Neural progenitor cell (in vitro differentiated cells): ENCODE measurements at regions not wholly inside any gene's neighbourhood (a gene's known extent, or its start where the extent isn't known, plus 50 kb on each side); places are given as distances from the start of the nearest gene placed in this dataset.
A peak's percentile ranks its signal among the peaks of the same experiment; 100 is the strongest.

Experiments used
- DNase-seq: peaks from one replicate; pipeline ENCODE4 v3.0.0-alpha.2; 2016; ENCODE audit warnings: low spot score
- H2AFZ ChIP-seq: fragments of 200-600 bp; sonication (generic); replicated peaks from 2 replicates; pipeline ENCODE4 v1.6.1; 2016; ENCODE audit warnings: antibody characterized with exemption
- H3F3A ChIP-seq: fragments of 200-600 bp; sonication (generic); 2 replicates; pipeline ENCODE4 v1.6.1; 2016; ENCODE audit warnings: antibody characterized with exemption, low read depth
- H3K27ac ChIP-seq: fragments of 200-600 bp; sonication (generic); 2 replicates; pipeline ENCODE4 v1.5.1; 2016; ENCODE audit warnings: mild to moderate bottlenecking
- H3K27me3 ChIP-seq: fragments of 200-600 bp; sonication (generic); 2 replicates; pipeline ENCODE4 v1.6.1; 2016; ENCODE audit warnings: mild to moderate bottlenecking, moderate library complexity
- H3K36me3 ChIP-seq: fragments of 200-600 bp; sonication (generic); 2 replicates; pipeline ENCODE4 v1.5.1; 2016
- H3K4me1 ChIP-seq: fragments of 200-600 bp; sonication (generic); 2 replicates; pipeline ENCODE4 v1.6.1; 2016; ENCODE audit warnings: mixed run types
- H3K4me2 ChIP-seq: fragments of 200-600 bp; sonication (generic); 2 replicates; pipeline ENCODE4 v1.6.1; 2016
- H3K4me3 ChIP-seq: fragments of 200-600 bp; sonication (generic); 2 replicates; pipeline ENCODE4 v1.5.1; 2016
- H3K79me2 ChIP-seq: fragments of 200-600 bp; sonication (generic); 2 replicates; pipeline ENCODE4 v1.6.1; 2016; ENCODE audit warnings: low read depth
- H3K9ac ChIP-seq: fragments of 200-600 bp; sonication (generic); 2 replicates; pipeline ENCODE4 v1.6.1; 2016
- H3K9me3 ChIP-seq: fragments of 200-600 bp; sonication (generic); 2 replicates; pipeline ENCODE4 v1.5.1; 2016; ENCODE audit warnings: low read depth
- H4K20me1 ChIP-seq: fragments of 200-600 bp; sonication (generic); 2 replicates; pipeline ENCODE4 v1.6.1; 2016; ENCODE audit warnings: low read depth
- H3K27ac Mint-ChIP-seq: 3 replicates; pipeline ENCODE4 v1.8.0; 2021; ENCODE audit warnings: mixed read lengths
- H3K27me3 Mint-ChIP-seq: 2 replicates; pipeline ENCODE4 v1.8.0; 2022; ENCODE audit warnings: low read depth, mild to moderate bottlenecking, inconsistent platforms, moderate library complexity, mixed read lengths; ENCODE audit not compliant: insufficient read depth
- H3K36me3 Mint-ChIP-seq: 3 replicates; pipeline ENCODE4 v1.8.0; 2021; ENCODE audit warnings: mixed read lengths
- H3K4me1 Mint-ChIP-seq: 3 replicates; pipeline ENCODE4 v1.8.0; 2021; ENCODE audit warnings: mixed read lengths
- H3K4me3 Mint-ChIP-seq: 3 replicates; pipeline ENCODE4 v1.8.0; 2021; ENCODE audit warnings: mild to moderate bottlenecking, moderate library complexity, mixed read lengths
- H3K9me3 Mint-ChIP-seq: 3 replicates; pipeline ENCODE4 v1.8.0; 2020; ENCODE audit warnings: mixed read lengths
- EZH2 ChIP-seq: fragments of 200-600 bp; sonication (generic); IDR thresholded peaks from 2 replicates; pipeline ENCODE4 v1.6.1; 2017; ENCODE audit warnings: antibody characterized with exemption, mild to moderate bottlenecking, moderate library complexity
- EZH2phosphoT487 ChIP-seq: fragments of 200-600 bp; sonication (generic); IDR thresholded peaks from 2 replicates; pipeline ENCODE4 v1.6.1; 2017; ENCODE audit warnings: antibody characterized with exemption
- TF ChIP-seq, protein P1 (sequence below): fragments of 200-600 bp; sonication (generic); IDR thresholded peaks from 2 replicates; pipeline ENCODE4 v1.5.1; 2017; ENCODE audit warnings: antibody characterized with exemption, mild to moderate bottlenecking

DNA sequence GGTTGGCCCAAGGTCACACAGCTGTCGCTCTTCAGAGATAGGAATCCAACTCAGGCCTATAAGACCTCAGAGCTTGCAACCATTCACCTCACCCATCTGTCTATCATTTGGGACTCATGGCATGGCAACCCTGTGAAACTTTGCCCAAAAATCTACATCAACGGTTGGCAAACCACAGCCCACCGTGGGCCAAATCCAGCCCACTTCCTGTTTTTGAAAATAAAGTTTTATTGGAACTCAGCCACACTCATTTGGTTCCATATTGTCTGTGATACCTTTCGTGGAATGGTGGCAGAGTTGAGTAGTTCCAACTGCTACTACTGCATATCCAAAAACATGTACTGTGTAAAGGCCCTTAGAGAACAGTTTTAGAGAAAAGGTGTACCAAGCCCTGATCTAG is 307.8 kb downstream of the MN1 start:
- Mint-ChIP-seq H3K4me1 (peaks cover 64% of the 10 kb centered on the region), H3K36me3 (peaks cover 6% of the 10 kb centered on the region), H3K27me3 (peaks cover 34% of the 10 kb centered on the region), H3K27ac (peak overlapping the region; percentile 98), H3K4me3 (peak overlapping the region; percentile 31), H3K9me3 (peaks cover 18% of the 10 kb centered on the region)
- H4K20me1 ChIP-seq: no peaks in the 10 kb centered on the region
- H3K4me2 ChIP-seq: peak overlapping the region; percentile 27
- H3K4me1 ChIP-seq: peaks cover 32% of the 10 kb centered on the region
- H3K9ac ChIP-seq: no peak overlapping the region
- H3K27ac ChIP-seq: peak overlapping the region; percentile 90
- no peak for DNase-seq
- peaks cover 48% of the 10 kb centered on the region for H3F3A ChIP-seq
- H3K36me3 ChIP-seq: no peaks in the 10 kb centered on the region
- H3K27me3 ChIP-seq: no peaks in the 10 kb centered on the region
- TF ChIP-seq EZH2: no peak
- no peak for TF ChIP-seq EZH2phosphoT487
- TF ChIP-seq, protein P1, sequence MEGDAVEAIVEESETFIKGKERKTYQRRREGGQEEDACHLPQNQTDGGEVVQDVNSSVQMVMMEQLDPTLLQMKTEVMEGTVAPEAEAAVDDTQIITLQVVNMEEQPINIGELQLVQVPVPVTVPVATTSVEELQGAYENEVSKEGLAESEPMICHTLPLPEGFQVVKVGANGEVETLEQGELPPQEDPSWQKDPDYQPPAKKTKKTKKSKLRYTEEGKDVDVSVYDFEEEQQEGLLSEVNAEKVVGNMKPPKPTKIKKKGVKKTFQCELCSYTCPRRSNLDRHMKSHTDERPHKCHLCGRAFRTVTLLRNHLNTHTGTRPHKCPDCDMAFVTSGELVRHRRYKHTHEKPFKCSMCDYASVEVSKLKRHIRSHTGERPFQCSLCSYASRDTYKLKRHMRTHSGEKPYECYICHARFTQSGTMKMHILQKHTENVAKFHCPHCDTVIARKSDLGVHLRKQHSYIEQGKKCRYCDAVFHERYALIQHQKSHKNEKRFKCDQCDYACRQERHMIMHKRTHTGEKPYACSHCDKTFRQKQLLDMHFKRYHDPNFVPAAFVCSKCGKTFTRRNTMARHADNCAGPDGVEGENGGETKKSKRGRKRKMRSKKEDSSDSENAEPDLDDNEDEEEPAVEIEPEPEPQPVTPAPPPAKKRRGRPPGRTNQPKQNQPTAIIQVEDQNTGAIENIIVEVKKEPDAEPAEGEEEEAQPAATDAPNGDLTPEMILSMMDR: no peak
- no peaks in the 10 kb centered on the region for H3K9me3 ChIP-seq
- H3K4me3 ChIP-seq: no peak overlapping the region
- no peaks in the 10 kb centered on the region for H3K79me2 ChIP-seq
- H2AFZ ChIP-seq: no peak overlapping the region

- Histone ChIP-seq H3K27me3 (no peaks in the 10 kb centered on the region), H3K9me3 (no peaks in the 10 kb centered on the region), H4K20me1 (no peaks in the 10 kb centered on the region), H3K27ac (peak overlapping the region; percentile 90), H3K79me2 (no peaks in the 10 kb centered on the region), H3F3A (peaks cover 54% of the 10 kb centered on the region), H3K9ac (no peak overlapping the region), H3K4me1 (peaks cover 27% of the 10 kb centered on the region), H2AFZ (no peak overlapping the region), H3K4me3 (no peak overlapping the region), H3K4me2 (peak overlapping the region; percentile 55), H3K36me3 (no peaks in the 10 kb centered on the region)
- DNase-seq: peak; percentile 92
- Mint-ChIP-seq H3K4me1 (peaks cover 63% of the 10 kb centered on the region), H3K27me3 (peaks cover 33% of the 10 kb centered on the region), H3K36me3 (peaks cover 6% of the 10 kb centered on the region), H3K27ac (peak overlapping the region; percentile 98), H3K4me3 (peak overlapping the region; percentile 31), H3K9me3 (peaks cover 18% of the 10 kb centered on the region)
- no peak for TF ChIP-seq EZH2phosphoT487
- TF ChIP-seq EZH2: peak; percentile 41
- TF ChIP-seq, protein P1: no peak
Observed at GRCh38 chr22:27494785-27495184, 306.8 kb downstream of the MN1 start.

DNA sequence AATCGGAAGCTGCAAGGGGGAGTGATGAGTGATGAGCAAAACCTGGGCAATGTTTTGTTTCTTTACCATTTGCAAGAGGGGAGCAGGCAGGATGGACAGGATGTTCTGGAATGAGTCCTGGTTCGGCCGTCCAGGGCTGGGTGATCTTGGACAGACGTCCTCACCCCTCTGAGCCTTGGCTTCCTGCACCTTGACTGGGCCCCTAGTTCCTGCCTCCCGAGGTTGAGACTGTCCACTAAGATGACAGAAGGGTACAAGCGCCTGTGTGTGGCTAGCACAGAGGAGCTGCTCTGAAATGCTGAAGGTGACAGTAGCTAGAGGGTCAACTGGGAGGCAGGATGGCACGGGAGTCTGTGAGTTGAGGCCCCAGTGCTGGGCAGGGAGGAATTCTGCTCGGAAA is 306.2 kb downstream of the MN1 start:
- Histone ChIP-seq H2AFZ (no peak overlapping the region), H4K20me1 (no peaks in the 10 kb centered on the region), H3K27ac (peak overlapping the region; percentile 90), H3K27me3 (no peaks in the 10 kb centered on the region), H3K36me3 (no peaks in the 10 kb centered on the region), H3K9ac (no peak overlapping the region), H3K4me3 (no peak overlapping the region), H3K4me2 (peak overlapping the region; percentile 55), H3K9me3 (no peaks in the 10 kb centered on the region), H3K79me2 (no peaks in the 10 kb centered on the region), H3K4me1 (peaks cover 27% of the 10 kb centered on the region), H3F3A (peaks cover 60% of the 10 kb centered on the region)
- peaks cover 30% of the 10 kb centered on the region for H3K27me3 Mint-ChIP-seq
- no peak for DNase-seq
- peak overlapping the region; percentile 98 for H3K27ac Mint-ChIP-seq
- H3K4me1 Mint-ChIP-seq: peaks cover 65% of the 10 kb centered on the region
- peaks cover 18% of the 10 kb centered on the region for H3K9me3 Mint-ChIP-seq
- H3K36me3 Mint-ChIP-seq: peaks cover 6% of the 10 kb centered on the region
- peak overlapping the region; percentile 28 for H3K4me3 Mint-ChIP-seq
- TF ChIP-seq, protein P1: no peak
- TF ChIP-seq EZH2phosphoT487: no peak
- TF ChIP-seq EZH2: no peak
